Activated T-cell treated with anti-CD3 and anti-CD28 coated beads, Interleukin-2, amount 50 U/mL, for 4 hours (primary cell): ENCODE measurements at regions not wholly inside any gene's neighbourhood (a gene's known extent, or its start where the extent isn't known, plus 50 kb on each side); places are given as distances from the start of the nearest gene placed in this dataset.

Source experiments
- ATAC-seq, 2 donors: fragments of 200-7000 bp; cut with Tn5 transposase; one replicate each; pipeline ENCODE4 v1.10.0; 2021
- DNase-seq: peaks from one replicate; pipeline ENCODE4 v3.0.0-alpha.2; 2020
- H3K27me3 Mint-ChIP-seq: one replicate; pipeline ENCODE4 v1.8.0; 2021; ENCODE audit warnings: low read depth, mixed read lengths
- H3K36me3 Mint-ChIP-seq: one replicate; pipeline ENCODE4 v1.8.0; 2022; ENCODE audit warnings: mixed read lengths; ENCODE audit not compliant: insufficient read depth
- H3K4me1 Mint-ChIP-seq: one replicate; pipeline ENCODE4 v1.8.0; 2021; ENCODE audit warnings: low read depth, mixed read lengths
- H3K4me3 Mint-ChIP-seq: one replicate; pipeline ENCODE4 v1.8.0; 2021; ENCODE audit warnings: mild to moderate bottlenecking, moderate library complexity, mixed read lengths
- H3K9me3 Mint-ChIP-seq: one replicate; pipeline ENCODE4 v1.8.0; 2021; ENCODE audit warnings: mixed read lengths

- Mint-ChIP-seq H3K4me3 (no peak overlapping the region), H3K36me3 (no peaks in the 10 kb centered on the region), H3K4me1 (no peaks in the 10 kb centered on the region), H3K27me3 (peaks cover 6% of the 10 kb centered on the region), H3K9me3 (no peaks in the 10 kb centered on the region)
- DNase-seq (no peak), ATAC-seq (no peak)
Measured at GRCh38 chr18:47313901-47314300, 62.4 kb upstream of the SKOR2 start.

- Mint-ChIP-seq H3K27me3 (peaks cover 2% of the 10 kb centered on the region), H3K4me3 (no peak overlapping the region), H3K4me1 (no peaks in the 10 kb centered on the region), H3K9me3 (no peaks in the 10 kb centered on the region), H3K36me3 (no peaks in the 10 kb centered on the region)
- DNase-seq (no peak), ATAC-seq (no peak)
Measured at GRCh38 chr18:47311585-47311984, 60.1 kb upstream of the SKOR2 start.
